A549 (cell line): ENCODE measurements at regions not wholly inside any gene's neighbourhood (a gene's known extent, or its start where the extent isn't known, plus 50 kb on each side); places are given as distances from the start of the nearest gene placed in this dataset.

Source experiments
- ATAC-seq, 2 experiments: fragments of 200-7000 bp in 1 of 2; fragments of >200 bp in 1 of 2; cut with Nextera tagmentation in 1 of 2; cut with Tn5 transposase in 1 of 2; 3 replicates each; pipeline versions ENCODE4 v1.8.0 to v1.9.1; 2018 to 2020; ENCODE audit warnings: mild to moderate bottlenecking in 1 of 2, moderate library complexity in 1 of 2
- CTCF ChIA-PET: fragments of 300-600 bp; sonication (Branson Sonifier 250); formaldehyde crosslinking; extraction: SDS; loops from one replicate; lab custom pipeline; 2021; ENCODE audit warnings: antibody characterized with exemption, inconsistent platforms; lab: Yijun Ruan, JAX
- POLR2A ChIA-PET: fragments of 350-600 bp; formaldehyde crosslinking; extraction: SDS; loops from one replicate; lab custom pipeline; 2021; ENCODE audit warnings: antibody characterized with exemption, inconsistent platforms; lab: Yijun Ruan, JAX
- DNase-seq, 2 experiments: peaks; one replicate each; pipeline versions ENCODE4 v3.0.0 to v3.0.0-alpha.2; 2011 to 2016; ENCODE audit warnings: low read depth in 1 of 2, low spot score in 1 of 2
- FAIRE-seq: peaks from 2 replicates; lab custom pipeline; 2011; peaks lifted over from hg19 to GRCh38; lab: Jason Lieb, UNC
- H3K27ac ChIP-seq, 2 experiments: fragments of >200 bp; sonication (Bioruptor Twin); formaldehyde crosslinking; 3 replicates each; pipeline ENCODE4 v1.5.1; 2016 to 2017
- H3K4me1 ChIP-seq: fragments of >200 bp; sonication (Bioruptor Twin); formaldehyde crosslinking; 3 replicates; pipeline ENCODE4 v1.6.1; 2016
- H3K4me2 ChIP-seq: fragments of >200 bp; sonication (Bioruptor Twin); formaldehyde crosslinking; 3 replicates; pipeline ENCODE4 v1.6.1; 2016
- H3K4me3 ChIP-seq: fragments of >200 bp; sonication (Bioruptor Twin); formaldehyde crosslinking; 3 replicates; pipeline ENCODE4 v1.5.1; 2016
- H3K9me3 ChIP-seq: fragments of >200 bp; sonication (Bioruptor Twin); formaldehyde crosslinking; 3 replicates; pipeline ENCODE4 v1.6.1; 2016
- BHLHE40 ChIP-seq: IDR thresholded peaks from 2 replicates; pipeline ENCODE4 v1.6.1; 2012; ENCODE audit warnings: low read depth, low read length, inconsistent platforms
- CBX8 ChIP-seq: fragments of 200-600 bp; sonication (generic); IDR thresholded peaks from 2 replicates; pipeline ENCODE4 v1.6.1; 2016
- EHF ChIP-seq: fragments of 250-450 bp; sonication (Bioruptor Pico); IDR thresholded peaks from 2 replicates; pipeline ENCODE4 v1.5.0; 2020; ENCODE audit warnings: mild to moderate bottlenecking
- ELK1 ChIP-seq: fragments of 150-350 bp; IDR thresholded peaks from 2 replicates; pipeline ENCODE4 v1.6.1; 2014; ENCODE audit warnings: low read depth, mild to moderate bottlenecking, low read length
- HES2 ChIP-seq: fragments of >200 bp; sonication (Bioruptor Twin); formaldehyde crosslinking; IDR thresholded peaks from 2 replicates; pipeline ENCODE4 v1.6.1; 2016
- HMGXB4 ChIP-seq: fragments of 250-450 bp; sonication (Bioruptor Pico); IDR thresholded peaks from 2 replicates; pipeline ENCODE4 v1.5.0; 2021; ENCODE audit warnings: mild to moderate bottlenecking, moderate library complexity, borderline replicate concordance
- HOXA7 ChIP-seq: fragments of 250-450 bp; sonication (Bioruptor Pico); IDR thresholded peaks from 2 replicates; pipeline ENCODE4 v1.5.0; 2020; ENCODE audit warnings: mild to moderate bottlenecking, moderate library complexity
- KDM1A ChIP-seq: fragments of 200-600 bp; sonication (generic); IDR thresholded peaks from 2 replicates; pipeline ENCODE4 v1.6.1; 2016; ENCODE audit warnings: low read depth, mild to moderate bottlenecking
- MAZ ChIP-seq: fragments of 150-350 bp; IDR thresholded peaks from 2 replicates; pipeline ENCODE4 v1.6.1; 2014; ENCODE audit warnings: antibody characterized with exemption, low read depth, low read length, borderline replicate concordance
- PBX3 ChIP-seq: IDR thresholded peaks from 2 replicates; pipeline ENCODE4 v1.6.1; 2012
- RCOR1 ChIP-seq: fragments of 150-350 bp; IDR thresholded peaks from 2 replicates; pipeline ENCODE4 v1.6.1; 2014; ENCODE audit warnings: antibody characterized with exemption, low read length, low read depth
- RNF2 ChIP-seq: fragments of 200-600 bp; sonication (generic); IDR thresholded peaks from 2 replicates; pipeline ENCODE4 v1.6.1; 2016; ENCODE audit warnings: low read depth, mild to moderate bottlenecking, antibody characterized with exemption, moderate library complexity, borderline replicate concordance
- SMC3 ChIP-seq: fragments of >200 bp; sonication (Bioruptor Twin); formaldehyde crosslinking; IDR thresholded peaks from 3 replicates; pipeline ENCODE4 v1.6.1; 2018; ENCODE audit warnings: inconsistent platforms
- USF2 ChIP-seq: fragments of 450-650 bp; IDR thresholded peaks from 2 replicates; pipeline ENCODE4 v1.6.1; 2014; ENCODE audit warnings: antibody characterized with exemption
- ZSCAN20 ChIP-seq: fragments of 250-450 bp; sonication (Bioruptor Pico); IDR thresholded peaks from 2 replicates; pipeline ENCODE4 v1.8.0; 2022; ENCODE audit warnings: mild to moderate bottlenecking, moderate library complexity
- WGBS: methylation state at CpG from one replicate; pipeline ENCODE4 v1.1.6; 2017; ENCODE audit errors: missing lambda C conversion rate; 5-methylcytosine and 5-hydroxymethylcytosine counted together

- ATAC-seq: no peak
- H3K9me3 ChIP-seq: no peaks in the 10 kb centered on the region
- CTCF ChIA-PET: interaction anchor here (2.2 kb wide), 1 partner anchor 10 kb away, joined by 8 read pairs; no protein-coding TSS in a partner anchor
- H3K4me1 ChIP-seq: no peaks in the 10 kb centered on the region
- POLR2A ChIA-PET: no interaction called here
- no peak for DNase-seq
- H3K4me2 ChIP-seq: no peak overlapping the region
- TF ChIP-seq HOXA7 (CRISPR knock-in tag) (no peak), HMGXB4 (no peak), SMC3 (no peak)
- H3K27ac ChIP-seq: no peak overlapping the region
- H3K4me3 ChIP-seq: no peak overlapping the region
- WGBS: 36% methylated on average over 2 of the region's 2 CpGs
- no peak for FAIRE-seq
These were observed 124.7 kb upstream of the SPACA1 start for GRCh38 chr6:87922947-87923330.

GRCh38 chr6:87922196-87922946 is 125.3 kb upstream of the SPACA1 start:
- ChIA-PET CTCF (interaction anchor here (2.2 kb wide), 1 partner anchor 11 kb away, joined by 8 read pairs; no protein-coding TSS in a partner anchor), POLR2A (no interaction called here)
- Histone ChIP-seq H3K4me1 (no peaks in the 10 kb centered on the region), H3K27ac (no peak overlapping the region), H3K4me2 (no peak overlapping the region), H3K9me3 (no peaks in the 10 kb centered on the region)
- WGBS: 30% methylated on average over 2 of the region's 2 CpGs
- ATAC-seq: no peak
- no peak for FAIRE-seq
- TF ChIP-seq KDM1A: no peak
- no peak for TF ChIP-seq PBX3
- TF ChIP-seq ELK1: no peak
- no peak for TF ChIP-seq RNF2
- TF ChIP-seq RCOR1: no peak
- no peak for TF ChIP-seq HES2
- no peak for TF ChIP-seq USF2
- no peak for TF ChIP-seq HMGXB4
- no peak for TF ChIP-seq BHLHE40
- TF ChIP-seq MAZ: no peak
- TF ChIP-seq EHF (CRISPR knock-in tag): no peak
- no peak for TF ChIP-seq ZSCAN20 (CRISPR knock-in tag)
- TF ChIP-seq CBX8: no peak
- TF ChIP-seq, all 56 proteins: peak for 0
- no peak for DNase-seq
- H3K4me3 ChIP-seq: no peak overlapping the region
